ENCODE measurements at regions not wholly inside any gene's neighbourhood (a gene's known extent, or its start where the extent isn't known, plus 50 kb on each side); places are given as distances from the start of the nearest gene placed in this dataset.

- H3K27me3 ChIP-seq (ENCODE audit: control insufficient read depth, insufficient read depth, low read length): no peaks in the 10 kb centered on the region
- no peak for TF ChIP-seq SIN3A (IDR thresholded peaks at IDR 0.05; ENCODE audit: borderline replicate concordance, insufficient read depth, low read depth, low read length)
- no peak for TF ChIP-seq POLR2AphosphoS5 (IDR thresholded peaks at IDR 0.05; ENCODE audit: low read depth, low read length)
- TF ChIP-seq REST (IDR thresholded peaks at IDR 0.05; ENCODE audit: insufficient read depth in 1 of 2, low read depth in 2 of 2, low read length in 1 of 2): no peak
- no peak for TF ChIP-seq CTCF (IDR thresholded peaks at IDR 0.05)
- TF ChIP-seq TCF7L2 (IDR thresholded peaks at IDR 0.05; ENCODE audit: low read depth, low read length): no peak
- ChIA-PET CTCF (no interaction called here), POLR2A (no interaction called here)
- no TSS peak for BruUV-seq (replicated peaks)
- in situ Hi-C loops (cut with HindIII; ENCODE audit: low pct_unique_long_range_greater_than_20kb, low sequenced_read_pairs): no loop called here
- no peak overlapping the region for H3K4me3 ChIP-seq (ENCODE audit: low read depth in 2 of 2, low read length in 2 of 2)
- no peaks in the 10 kb centered on the region for H3K4me1 ChIP-seq (ENCODE audit: control insufficient read depth, insufficient read depth, low read length)
- H3K9me3 ChIP-seq (ENCODE audit: control insufficient read depth, insufficient read depth, low read depth, low read length): peaks cover 10% of the 10 kb centered on the region; the same call in 1 of the 2 replicates
- DNase-seq (ENCODE audit: low read depth, low spot score) (peak; percentile 85), ATAC-seq (no peak; the same call in 1 of the 2 replicates)
- no peaks in the 10 kb centered on the region for H3K36me3 ChIP-seq (ENCODE audit: control insufficient read depth, insufficient read depth, low read length)
- intact Hi-C loops (cut with micrococcal nuclease; ENCODE audit: unreplicated experiment): no loop called here
- H3K27ac ChIP-seq (ENCODE audit: low read length): no peak overlapping the region
Measured at GRCh38 chr1:79323239-79324025, 316.9 kb upstream of the ADGRL4 start.

GRCh38 chr1:79322511-79323027 lies 316.0 kb upstream of the ADGRL4 start:
- DNase-seq (ENCODE audit: low read depth, low spot score) (no peak), ATAC-seq (no peak)
- Histone ChIP-seq H3K36me3 (ENCODE audit: control insufficient read depth, insufficient read depth, low read length) (peaks cover 3% of the 10 kb centered on the region; the same call in 1 of the 2 replicates), H3K4me3 (ENCODE audit: low read depth in 2 of 2, low read length in 2 of 2) (no peak overlapping the region), H3K27ac (ENCODE audit: low read length) (no peak overlapping the region), H3K4me1 (ENCODE audit: control insufficient read depth, insufficient read depth, low read length) (no peaks in the 10 kb centered on the region), H3K27me3 (ENCODE audit: control insufficient read depth, insufficient read depth, low read length) (no peaks in the 10 kb centered on the region), H3K9me3 (ENCODE audit: control insufficient read depth, insufficient read depth, low read depth, low read length) (peaks cover 10% of the 10 kb centered on the region; the same call in 1 of the 2 replicates)
- TF ChIP-seq POLR2AphosphoS5 (IDR thresholded peaks at IDR 0.05; ENCODE audit: low read depth, low read length): no peak
- TF ChIP-seq REST (IDR thresholded peaks at IDR 0.05; ENCODE audit: insufficient read depth in 1 of 2, low read depth in 2 of 2, low read length in 1 of 2): no peak
- TF ChIP-seq SIN3A (IDR thresholded peaks at IDR 0.05; ENCODE audit: borderline replicate concordance, insufficient read depth, low read depth, low read length): no peak
- TF ChIP-seq TCF7L2 (IDR thresholded peaks at IDR 0.05; ENCODE audit: low read depth, low read length): no peak
- in situ Hi-C loops (cut with HindIII; ENCODE audit: low pct_unique_long_range_greater_than_20kb, low sequenced_read_pairs) (no loop called here), intact Hi-C loops (cut with micrococcal nuclease; ENCODE audit: unreplicated experiment) (no loop called here)
- no TSS peak for BruUV-seq (replicated peaks)
- ChIA-PET POLR2A (no interaction called here), CTCF (no interaction called here)

Data from Panc1 (cell line).